ENCODE measurements at regions not wholly inside any gene's neighbourhood (a gene's known extent, or its start where the extent isn't known, plus 50 kb on each side); places are given as distances from the start of the nearest gene placed in this dataset.

- TF ChIP-seq CTCF (IDR thresholded peaks at IDR 0.05) (no peak), POLR2A (IDR thresholded peaks at IDR 0.05) (no peak), POLR2AphosphoS5 (IDR thresholded peaks at IDR 0.05) (no peak), EP300 (IDR thresholded peaks at IDR 0.05; ENCODE audit: low read depth) (no peak)
These were observed 85.9 kb downstream of the FBXO5 start for GRCh38 chr6:152896923-152897322.

Data from transverse colon (tissue), 4 donors.